Activated B cell treated with CpG ODN at 0.5 μM for 24 hours (primary cell): ENCODE measurements at regions not wholly inside any gene's neighbourhood (a gene's known extent, or its start where the extent isn't known, plus 50 kb on each side); places are given as distances from the start of the nearest gene placed in this dataset.

ENCODE experiments used
- ATAC-seq: fragments of 200-7000 bp; cut with Tn5 transposase; one replicate; pipeline ENCODE4 v1.10.0; 2021; ENCODE audit warnings: low read depth, mild to moderate bottlenecking, moderate library complexity
- CTCF ChIA-PET: fragments of 350-600 bp; sonication (Branson Sonifier 250); formaldehyde crosslinking; loops from one replicate; lab custom pipeline; 2021; ENCODE audit warnings: antibody characterized with exemption; lab: Charles Lee
- POLR2A ChIA-PET: fragments of 350-600 bp; sonication (Branson Sonifier 250); formaldehyde crosslinking; loops from one replicate; lab custom pipeline; 2021; ENCODE audit warnings: antibody characterized with exemption; lab: Charles Lee
- DNase-seq: peaks from one replicate; pipeline ENCODE4 v3.0.0; 2022
- H3K27ac Mint-ChIP-seq: one replicate; pipeline ENCODE4 v1.8.0; 2020; ENCODE audit warnings: mixed read lengths
- H3K27me3 Mint-ChIP-seq: one replicate; pipeline ENCODE4 v1.8.0; 2021; ENCODE audit warnings: mixed read lengths
- H3K36me3 Mint-ChIP-seq: one replicate; pipeline ENCODE4 v1.8.0; 2021; ENCODE audit warnings: low read depth, mixed read lengths
- H3K4me1 Mint-ChIP-seq: one replicate; pipeline ENCODE4 v1.8.0; 2021; ENCODE audit warnings: mixed read lengths
- H3K4me3 Mint-ChIP-seq: one replicate; pipeline ENCODE4 v1.8.0; 2020; ENCODE audit warnings: mild to moderate bottlenecking, mixed read lengths
- H3K9me3 Mint-ChIP-seq: one replicate; pipeline ENCODE4 v1.8.0; 2020; ENCODE audit warnings: mixed read lengths
- intact Hi-C: fragments of 100-400 bp; cut with micrococcal nuclease; formaldehyde crosslinking; loops from one replicate; pipeline ENCODE4 v1.15.1; 2024
- TF ChIP-seq, protein P1 (sequence below): fragments of 200-600 bp; IDR thresholded peaks from one replicate; pipeline ENCODE4 v1.8.0; 2022; ENCODE audit warnings: antibody characterized with exemption, mild to moderate bottlenecking

DNA sequence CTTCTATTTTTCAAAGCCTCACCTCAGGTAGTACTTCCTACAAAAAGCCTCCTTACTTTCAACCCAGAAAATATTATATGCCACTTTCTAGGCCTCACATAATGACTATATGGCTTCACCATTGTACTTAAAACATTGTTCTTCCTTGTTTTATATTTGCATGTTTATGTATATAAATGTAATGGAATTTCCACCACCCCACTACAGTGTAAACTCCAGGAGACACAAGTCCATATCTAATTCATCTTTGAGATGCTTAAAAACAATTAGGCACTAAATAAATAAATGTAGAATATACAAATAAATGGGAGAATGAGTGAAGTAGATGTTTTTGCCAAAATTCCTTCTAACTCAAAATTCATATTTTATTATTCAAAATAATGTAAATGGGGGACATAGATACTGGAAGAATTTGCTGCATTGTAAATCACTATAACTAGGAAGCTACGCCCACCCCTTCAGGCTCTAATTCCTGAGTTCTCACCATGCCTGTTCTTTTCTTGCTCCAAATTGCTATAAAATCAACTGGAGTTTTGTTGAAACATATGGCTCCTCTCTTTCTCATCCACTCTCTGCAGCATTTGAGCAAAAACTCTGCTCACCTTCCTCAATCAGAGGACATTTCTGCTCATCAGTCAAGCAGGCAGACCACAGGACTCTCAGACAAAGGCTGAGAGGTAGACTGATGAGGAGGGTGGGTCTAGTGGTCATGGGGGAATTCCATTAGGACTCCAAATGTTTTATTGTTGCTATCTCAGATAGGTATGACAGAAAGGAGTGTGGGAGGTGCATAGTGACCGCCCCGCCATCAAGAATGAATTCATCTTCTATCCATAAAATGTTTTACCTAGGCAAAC is 243.0 kb downstream of the HNMT start:
- ChIA-PET CTCF (no interaction called here), POLR2A (no interaction called here)
- no peaks in the 10 kb centered on the region for H3K4me1 Mint-ChIP-seq
- ATAC-seq (no peak), DNase-seq (no peak)
- H3K9me3 Mint-ChIP-seq: no peaks in the 10 kb centered on the region
- H3K27me3 Mint-ChIP-seq: no peaks in the 10 kb centered on the region
- no peaks in the 10 kb centered on the region for H3K36me3 Mint-ChIP-seq
- H3K4me3 Mint-ChIP-seq: no peak overlapping the region
- TF ChIP-seq, protein P1, sequence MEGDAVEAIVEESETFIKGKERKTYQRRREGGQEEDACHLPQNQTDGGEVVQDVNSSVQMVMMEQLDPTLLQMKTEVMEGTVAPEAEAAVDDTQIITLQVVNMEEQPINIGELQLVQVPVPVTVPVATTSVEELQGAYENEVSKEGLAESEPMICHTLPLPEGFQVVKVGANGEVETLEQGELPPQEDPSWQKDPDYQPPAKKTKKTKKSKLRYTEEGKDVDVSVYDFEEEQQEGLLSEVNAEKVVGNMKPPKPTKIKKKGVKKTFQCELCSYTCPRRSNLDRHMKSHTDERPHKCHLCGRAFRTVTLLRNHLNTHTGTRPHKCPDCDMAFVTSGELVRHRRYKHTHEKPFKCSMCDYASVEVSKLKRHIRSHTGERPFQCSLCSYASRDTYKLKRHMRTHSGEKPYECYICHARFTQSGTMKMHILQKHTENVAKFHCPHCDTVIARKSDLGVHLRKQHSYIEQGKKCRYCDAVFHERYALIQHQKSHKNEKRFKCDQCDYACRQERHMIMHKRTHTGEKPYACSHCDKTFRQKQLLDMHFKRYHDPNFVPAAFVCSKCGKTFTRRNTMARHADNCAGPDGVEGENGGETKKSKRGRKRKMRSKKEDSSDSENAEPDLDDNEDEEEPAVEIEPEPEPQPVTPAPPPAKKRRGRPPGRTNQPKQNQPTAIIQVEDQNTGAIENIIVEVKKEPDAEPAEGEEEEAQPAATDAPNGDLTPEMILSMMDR: no peak
- H3K27ac Mint-ChIP-seq: no peak overlapping the region
- intact Hi-C loops: no loop called here

DNA sequence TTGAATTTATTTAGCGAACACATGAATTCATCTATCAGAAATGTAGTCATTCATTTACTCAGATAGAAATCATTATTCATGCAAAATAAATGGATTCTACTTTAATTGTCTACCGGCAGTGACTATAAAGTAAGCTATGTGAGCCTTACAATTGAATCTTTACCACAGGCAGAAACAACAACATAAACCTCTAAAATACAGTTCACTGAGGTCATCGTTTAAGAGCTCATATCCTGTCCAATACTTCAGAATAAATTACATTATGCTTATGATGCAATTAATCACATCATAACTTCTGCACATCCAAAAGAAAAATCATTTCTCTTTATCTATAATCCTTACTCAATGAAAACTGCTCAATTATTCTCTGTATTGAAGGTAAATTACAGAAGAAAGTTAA is 244.7 kb downstream of the HNMT start:
- no peaks in the 10 kb centered on the region for H3K9me3 Mint-ChIP-seq
- POLR2A ChIA-PET: no interaction called here
- no peak for ATAC-seq
- no peak for DNase-seq
- H3K27ac Mint-ChIP-seq: no peak overlapping the region
- intact Hi-C loops: no loop called here
- CTCF ChIA-PET: no interaction called here
- TF ChIP-seq, protein P1: no peak
- no peaks in the 10 kb centered on the region for H3K36me3 Mint-ChIP-seq
- H3K27me3 Mint-ChIP-seq: no peaks in the 10 kb centered on the region
- no peaks in the 10 kb centered on the region for H3K4me1 Mint-ChIP-seq
- H3K4me3 Mint-ChIP-seq: no peak overlapping the region

DNA sequence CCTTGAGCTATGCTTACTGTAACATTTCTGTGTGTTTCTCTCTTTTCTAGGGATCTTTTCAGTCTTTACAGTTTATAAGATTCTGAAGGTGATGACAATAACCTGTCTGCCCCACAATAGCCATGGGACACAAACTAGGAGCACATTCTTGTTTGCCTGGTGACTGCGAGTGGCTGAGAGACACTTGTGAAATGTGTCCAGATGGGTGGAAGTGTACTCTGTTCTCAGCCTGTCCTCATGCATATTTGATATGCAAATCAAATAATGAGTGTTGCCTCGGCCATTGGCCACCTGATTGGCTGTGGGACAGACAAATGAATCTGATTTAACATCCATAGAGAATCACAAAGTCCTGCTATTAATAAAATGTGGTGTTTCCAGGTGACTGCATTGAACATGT is 246.2 kb downstream of the HNMT start:
- no peak overlapping the region for H3K4me3 Mint-ChIP-seq
- H3K27ac Mint-ChIP-seq: no peak overlapping the region
- no peak for DNase-seq
- no peak for ATAC-seq
- intact Hi-C loops: no loop called here
- no peaks in the 10 kb centered on the region for H3K4me1 Mint-ChIP-seq
- POLR2A ChIA-PET: no interaction called here
- TF ChIP-seq, protein P1: no peak
- H3K36me3 Mint-ChIP-seq: no peaks in the 10 kb centered on the region
- no peaks in the 10 kb centered on the region for H3K27me3 Mint-ChIP-seq
- no peaks in the 10 kb centered on the region for H3K9me3 Mint-ChIP-seq
- CTCF ChIA-PET: no interaction called here

DNA sequence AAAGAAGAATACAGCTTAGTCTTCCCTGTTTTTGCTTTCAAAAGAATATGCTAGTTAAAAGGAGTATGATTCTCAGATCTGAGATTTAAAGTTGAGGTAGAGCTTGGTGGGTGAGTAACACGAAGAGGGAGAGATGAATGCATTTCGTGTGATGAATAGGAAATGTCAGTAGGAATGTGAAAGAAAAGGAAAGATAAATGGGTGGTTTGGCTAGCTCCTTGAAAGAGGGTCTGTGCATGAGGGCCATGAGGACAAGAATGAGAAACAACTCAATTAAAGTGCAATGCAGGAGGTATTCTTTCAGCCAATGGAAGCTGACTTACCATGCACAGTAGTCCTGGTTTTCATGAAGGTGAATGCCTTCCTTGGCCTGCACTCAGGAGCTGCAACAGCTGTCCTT is 248.2 kb downstream of the HNMT start:
- Mint-ChIP-seq H3K9me3 (no peaks in the 10 kb centered on the region), H3K27me3 (no peaks in the 10 kb centered on the region), H3K4me1 (no peaks in the 10 kb centered on the region), H3K27ac (no peak overlapping the region), H3K36me3 (no peaks in the 10 kb centered on the region), H3K4me3 (no peak overlapping the region)
- no peak for ATAC-seq
- TF ChIP-seq, protein P1: no peak
- ChIA-PET POLR2A (no interaction called here), CTCF (no interaction called here)
- intact Hi-C loops: no loop called here
- DNase-seq: no peak

DNA sequence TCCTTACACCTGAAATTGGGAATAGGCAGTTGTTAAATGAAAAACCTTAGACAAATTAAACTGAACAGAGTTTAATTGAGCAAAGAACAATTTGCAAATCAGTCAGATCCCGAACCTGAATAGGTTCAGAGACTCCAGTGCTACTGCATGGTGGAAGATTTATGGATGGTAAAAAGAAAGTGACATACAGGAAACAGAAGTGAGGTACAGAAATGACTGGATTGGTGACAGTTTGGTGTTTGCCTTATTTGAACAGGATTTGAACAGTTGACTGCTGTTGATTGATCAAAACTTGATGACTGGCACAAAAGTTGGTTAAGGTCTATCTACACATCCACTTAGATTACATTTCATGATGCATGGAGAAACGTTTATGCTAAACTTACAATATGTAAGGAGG is 248.8 kb downstream of the HNMT start:
- ChIA-PET POLR2A (no interaction called here), CTCF (no interaction called here)
- no peak overlapping the region for H3K27ac Mint-ChIP-seq
- TF ChIP-seq, protein P1: no peak
- no peaks in the 10 kb centered on the region for H3K36me3 Mint-ChIP-seq
- no peaks in the 10 kb centered on the region for H3K4me1 Mint-ChIP-seq
- H3K9me3 Mint-ChIP-seq: no peaks in the 10 kb centered on the region
- intact Hi-C loops: no loop called here
- DNase-seq (no peak), ATAC-seq (no peak)
- H3K27me3 Mint-ChIP-seq: no peaks in the 10 kb centered on the region
- H3K4me3 Mint-ChIP-seq: no peak overlapping the region
